GM18867 (cell line): ENCODE measurements at regions not wholly inside any gene's neighbourhood (a gene's known extent, or its start where the extent isn't known, plus 50 kb on each side); places are given as distances from the start of the nearest gene placed in this dataset.

Experiments used
- ATAC-seq: cut with Tn5 transposase; IDR thresholded peaks from one replicate; pipeline ENCODE4 v1.9.1; 2021; ENCODE audit warnings: mild to moderate bottlenecking, moderate library complexity; ENCODE audit not compliant: unreplicated experiment

DNA sequence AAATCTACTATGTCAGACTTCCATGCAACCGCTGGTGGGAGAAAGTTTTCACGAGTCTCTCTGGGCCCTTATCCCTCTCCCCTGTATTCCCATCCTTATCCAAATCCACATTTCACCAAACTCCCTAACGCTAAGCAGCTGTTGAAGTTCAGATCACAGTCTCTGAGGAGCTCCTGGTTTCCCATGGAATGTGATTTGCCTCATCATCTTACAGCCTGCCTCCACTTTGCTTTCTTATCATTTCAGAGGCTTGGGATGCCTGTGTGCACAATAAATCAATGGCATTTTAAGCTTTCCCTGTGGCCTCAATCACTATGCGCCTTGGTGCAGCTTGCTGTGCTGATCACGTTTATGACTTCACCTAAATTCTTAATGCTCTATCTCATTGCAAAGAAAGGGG, 352.4 kb upstream of the FAT3 start:
- no peak for ATAC-seq

DNA sequence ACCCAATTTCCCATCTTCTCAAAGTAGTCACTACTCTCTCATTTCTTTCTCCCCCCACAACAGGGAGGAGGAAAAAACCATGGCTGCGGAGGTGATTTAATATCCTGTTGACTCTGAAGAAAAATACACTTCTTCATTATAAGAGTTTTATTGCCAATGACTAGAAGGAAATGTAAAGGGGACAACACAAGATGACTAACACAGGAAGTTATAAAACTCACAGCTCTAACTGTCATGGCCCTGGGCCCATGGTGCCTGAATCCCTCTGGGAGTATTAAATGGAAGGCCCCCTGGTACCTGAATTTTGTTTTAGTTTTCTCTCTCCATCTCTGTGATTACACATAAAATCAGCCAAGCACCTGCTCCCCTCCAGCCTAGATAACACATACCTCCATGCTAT, 352.8 kb upstream of the FAT3 start:
- no peak for ATAC-seq

DNA sequence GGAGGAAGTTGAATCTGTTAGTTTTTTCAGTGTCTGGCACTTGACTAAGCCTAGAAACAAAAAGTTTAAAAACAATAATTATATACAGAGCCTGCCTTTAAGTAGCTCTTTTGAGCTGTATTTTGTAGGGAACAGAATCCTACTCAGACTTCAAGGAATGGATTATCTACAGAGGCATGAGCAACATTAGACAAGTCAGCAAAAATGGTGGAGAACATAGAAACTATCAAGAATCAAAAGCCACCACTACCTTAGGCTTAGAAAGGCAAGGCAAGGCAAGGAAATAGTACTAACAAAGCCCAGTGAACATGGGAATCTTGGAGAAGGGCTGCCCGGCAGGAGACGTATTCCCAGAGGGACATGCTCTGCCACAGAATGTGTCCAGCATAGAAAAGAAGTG, 353.6 kb upstream of the FAT3 start:
- no peak for ATAC-seq

DNA sequence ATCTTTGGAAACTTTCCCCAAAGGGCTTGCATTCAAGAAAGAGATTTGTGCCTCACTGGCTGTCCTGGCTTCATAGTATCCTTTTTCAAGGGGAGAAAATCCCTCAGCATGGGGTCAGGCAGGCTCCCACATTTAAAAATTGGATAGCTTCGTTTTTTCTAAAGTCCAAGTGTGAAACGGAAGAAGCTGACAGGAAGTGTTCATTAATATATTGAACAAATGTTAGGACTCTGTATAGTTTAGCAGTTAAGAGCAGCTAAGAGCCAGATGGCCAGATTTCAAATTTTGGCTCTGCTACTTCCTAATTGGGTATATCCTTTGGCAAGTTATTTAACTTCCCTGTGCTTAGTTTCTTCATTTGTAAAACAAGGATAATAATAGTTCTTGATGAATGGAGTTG, 354.9 kb upstream of the FAT3 start:
- ATAC-seq: no peak

DNA sequence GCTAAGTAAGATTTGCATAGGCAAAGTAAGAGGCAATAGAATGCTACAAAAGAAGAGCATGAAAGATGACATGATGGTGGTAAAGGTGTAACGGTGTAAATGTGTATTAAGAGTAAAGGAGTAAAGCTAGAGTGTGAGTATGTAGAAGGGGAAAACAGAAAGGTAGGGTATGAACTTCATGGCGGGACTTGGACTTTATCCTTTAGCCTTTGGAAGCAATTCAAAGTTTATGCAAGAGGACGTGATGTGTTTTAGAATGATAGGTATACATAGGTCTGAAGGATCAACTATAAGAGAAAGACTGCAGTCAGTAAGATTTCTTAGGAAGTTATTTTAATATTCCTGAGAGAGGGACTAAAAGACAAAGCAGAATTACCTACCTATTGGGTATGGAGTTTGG, 358.0 kb upstream of the FAT3 start:
- no peak for ATAC-seq

DNA sequence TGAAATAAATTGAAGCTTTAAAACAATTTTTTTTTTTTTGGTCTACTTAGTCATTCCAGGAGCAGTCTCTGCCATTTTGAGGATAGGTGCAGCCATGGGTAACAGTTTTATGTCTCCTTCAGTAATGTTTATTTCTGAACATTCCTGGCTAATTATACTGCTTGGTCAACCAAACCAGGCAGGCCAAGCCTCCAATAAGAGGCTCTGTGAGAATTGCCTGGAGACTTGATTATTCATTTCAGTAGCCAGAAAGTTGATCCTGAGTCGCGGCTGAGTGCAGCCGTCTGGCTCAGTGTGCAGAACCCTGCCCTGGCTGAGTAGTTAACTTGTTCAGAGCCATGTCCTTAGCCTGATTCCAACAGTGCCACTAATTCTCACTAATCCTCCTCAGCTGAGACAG, 364.0 kb upstream of the FAT3 start:
- no peak for ATAC-seq

DNA sequence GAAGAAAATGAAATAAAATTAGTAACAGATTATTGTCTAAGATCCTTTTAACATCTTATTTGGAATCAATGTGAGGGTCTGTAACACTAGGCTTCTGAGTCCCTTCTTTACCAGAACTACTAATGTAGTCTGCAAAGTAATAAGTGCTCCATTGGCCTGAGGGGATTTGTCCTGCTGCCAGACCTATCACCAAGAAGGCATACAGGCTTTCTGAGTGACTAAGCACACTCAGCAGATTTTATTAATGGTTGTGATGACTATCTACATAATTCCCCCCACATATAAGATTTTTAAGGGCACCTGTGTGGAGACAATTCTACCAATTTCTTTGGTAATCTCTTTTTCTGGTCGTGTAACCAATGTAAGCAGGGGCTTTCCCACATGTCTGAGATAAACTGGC, 365.0 kb upstream of the FAT3 start:
- ATAC-seq: no peak

DNA sequence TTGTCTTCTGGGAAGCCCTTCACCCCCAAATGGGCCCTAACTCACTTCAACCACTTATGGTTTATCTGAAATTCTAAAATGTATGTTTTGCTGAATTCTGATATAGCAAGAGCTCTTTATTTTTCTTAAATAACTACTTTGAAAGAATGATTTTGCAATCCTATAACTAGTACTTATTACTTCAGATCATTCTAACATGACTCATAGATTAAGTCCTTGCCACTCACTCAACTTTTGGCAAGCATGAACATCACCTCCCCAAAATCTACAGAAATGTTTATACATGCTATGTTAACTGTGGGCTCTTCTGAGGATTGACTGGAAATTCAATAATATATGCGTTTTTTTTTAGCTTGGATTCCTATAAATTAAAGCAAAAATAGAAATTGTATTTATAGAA, 367.4 kb upstream of the FAT3 start:
- ATAC-seq: no peak

DNA sequence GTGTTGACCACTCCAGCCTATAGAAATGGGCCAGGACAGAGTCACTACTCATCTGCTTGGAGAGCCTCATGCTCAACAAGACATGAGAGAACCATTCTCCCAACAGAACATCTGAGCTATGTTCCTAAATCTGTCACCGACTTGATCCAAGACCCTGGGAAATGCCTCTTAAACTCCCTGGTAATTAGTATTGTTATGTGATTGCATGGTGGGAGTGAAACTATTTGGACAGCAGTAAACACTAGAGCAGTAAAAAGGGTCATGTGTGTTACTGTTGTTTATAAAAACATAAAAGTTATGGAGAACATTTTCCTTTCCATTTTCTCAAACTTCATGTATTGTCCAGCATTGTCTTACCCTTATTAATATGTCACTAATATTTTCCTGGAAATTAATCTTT, 369.8 kb upstream of the FAT3 start:
- no peak for ATAC-seq

DNA sequence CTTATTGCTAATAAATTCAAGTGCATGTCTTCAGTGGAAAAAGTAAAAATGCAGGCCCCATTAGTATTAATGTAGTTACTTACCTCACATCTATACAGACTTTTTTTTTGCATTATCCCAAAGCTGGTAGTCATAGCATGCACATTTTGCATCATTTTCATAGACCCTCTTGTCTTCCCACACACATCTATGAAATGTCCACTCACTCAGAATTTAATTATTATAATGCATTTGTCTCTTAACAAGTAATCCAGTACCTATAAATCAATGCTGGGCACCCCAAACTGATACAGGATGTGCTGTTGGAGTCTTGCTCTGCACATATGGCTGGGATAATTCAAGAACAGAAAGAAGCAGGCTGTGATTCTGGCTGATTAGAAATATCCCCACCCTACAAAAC, 370.4 kb upstream of the FAT3 start:
- ATAC-seq: no peak

DNA sequence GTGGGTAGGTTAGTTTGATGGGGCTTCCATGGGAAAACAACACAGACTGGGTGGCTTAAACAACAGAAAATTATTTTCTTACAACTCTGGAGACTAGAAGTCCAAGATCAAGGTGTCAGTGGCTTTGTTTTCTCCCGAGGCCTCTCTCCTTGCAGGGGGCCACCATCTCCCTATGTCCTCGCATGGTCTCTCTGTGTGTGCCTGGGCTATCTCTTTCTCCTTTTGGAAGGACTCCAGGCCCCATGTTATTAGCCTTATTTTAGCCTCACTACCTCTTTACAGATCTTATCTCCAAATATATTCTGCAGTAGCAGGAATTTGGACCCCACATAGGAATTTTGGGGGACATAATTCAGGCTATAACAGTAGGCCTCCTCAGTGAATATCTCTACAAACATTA, 372.7 kb upstream of the FAT3 start:
- no peak for ATAC-seq

DNA sequence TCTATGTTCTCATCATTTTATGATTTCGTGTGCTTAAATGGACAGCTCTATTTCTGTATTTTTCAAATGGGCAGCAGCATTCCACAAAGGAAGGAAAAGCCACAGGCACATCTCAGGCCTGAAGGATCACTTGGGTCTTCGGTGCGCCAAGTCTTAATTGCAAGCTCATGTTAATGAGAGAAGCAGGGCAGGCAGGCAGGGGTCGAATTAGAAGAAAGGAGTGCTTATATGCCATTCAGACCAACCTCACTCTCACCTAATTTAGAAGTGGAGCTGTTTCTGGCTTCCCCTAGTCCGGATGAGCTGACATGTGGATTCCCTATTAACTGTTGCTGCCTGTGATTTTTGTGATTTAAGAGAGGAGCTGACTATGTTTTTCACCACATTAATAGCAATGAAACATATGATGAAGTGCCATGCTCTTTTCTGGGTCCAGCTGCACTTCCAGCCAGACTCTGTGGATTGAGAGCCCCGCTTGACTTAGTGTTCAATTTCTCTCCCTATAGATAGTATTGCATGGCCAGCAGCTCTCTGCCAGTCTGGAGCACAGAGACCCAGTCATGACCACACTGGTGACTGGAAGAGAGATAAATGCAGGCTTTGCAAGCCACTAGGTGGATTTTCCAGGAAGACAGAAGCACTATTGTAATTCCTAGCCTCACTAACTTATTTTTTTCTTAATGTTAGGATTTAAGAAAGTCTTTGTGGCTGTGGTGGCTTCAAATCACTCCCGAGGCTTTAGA, 373.9 kb upstream of the FAT3 start:
- no peak for ATAC-seq

DNA sequence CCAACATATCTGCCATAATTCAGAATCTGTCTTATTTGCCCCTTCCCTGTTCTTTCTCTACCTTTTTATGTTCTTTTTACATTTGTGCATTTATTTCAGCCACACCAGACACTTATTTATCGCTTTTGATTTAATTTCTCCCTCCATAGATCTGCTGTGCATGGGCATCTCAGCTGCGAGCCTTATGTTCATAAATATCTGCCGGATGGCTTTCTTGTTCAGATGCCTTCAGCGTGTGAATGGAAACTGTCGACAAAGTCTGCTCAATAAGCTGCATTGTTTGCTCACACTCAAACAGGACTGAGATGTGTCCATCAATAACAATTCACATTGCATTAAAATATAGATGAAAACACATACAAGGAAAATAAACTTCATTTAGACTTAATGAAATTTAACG, 374.6 kb upstream of the FAT3 start:
- ATAC-seq: no peak

DNA sequence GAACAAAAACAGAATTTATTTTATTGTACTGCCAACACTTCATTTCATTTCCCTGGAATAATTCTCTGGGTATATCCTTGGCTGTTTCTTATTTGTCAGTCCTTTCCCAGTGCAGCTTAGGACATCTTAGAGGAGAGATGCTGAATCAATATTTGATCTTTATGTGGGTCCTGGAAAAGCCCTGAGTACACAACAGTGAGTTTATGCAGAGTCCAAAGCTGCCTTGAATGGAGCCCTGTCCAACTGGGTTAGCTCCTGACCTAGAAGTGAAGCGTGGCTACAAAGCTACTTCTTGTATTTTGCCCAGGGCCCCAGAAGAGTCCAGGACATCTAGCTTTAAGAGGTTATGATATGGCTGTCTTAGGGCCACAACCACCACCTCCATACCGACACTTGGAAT, 378.0 kb upstream of the FAT3 start:
- no peak for ATAC-seq

DNA sequence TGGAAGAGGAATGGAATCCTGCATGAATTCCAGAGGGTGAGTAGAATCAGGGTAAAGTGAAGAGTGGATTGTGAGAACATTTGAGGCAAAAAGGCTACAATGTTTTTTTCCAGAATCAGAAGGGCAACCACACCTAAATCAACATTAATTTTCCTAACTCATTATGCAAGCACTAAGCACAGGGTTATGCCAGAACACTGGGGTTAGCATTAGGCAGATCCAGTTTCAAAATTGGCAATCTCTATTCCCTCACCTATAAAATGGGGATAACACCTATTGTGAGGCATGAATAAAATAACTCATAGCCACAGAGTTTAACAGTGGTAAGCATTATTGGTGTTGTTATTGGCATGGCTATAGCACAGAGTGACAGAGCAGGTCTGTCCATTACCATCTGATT, 378.6 kb upstream of the FAT3 start:
- ATAC-seq: no peak

DNA sequence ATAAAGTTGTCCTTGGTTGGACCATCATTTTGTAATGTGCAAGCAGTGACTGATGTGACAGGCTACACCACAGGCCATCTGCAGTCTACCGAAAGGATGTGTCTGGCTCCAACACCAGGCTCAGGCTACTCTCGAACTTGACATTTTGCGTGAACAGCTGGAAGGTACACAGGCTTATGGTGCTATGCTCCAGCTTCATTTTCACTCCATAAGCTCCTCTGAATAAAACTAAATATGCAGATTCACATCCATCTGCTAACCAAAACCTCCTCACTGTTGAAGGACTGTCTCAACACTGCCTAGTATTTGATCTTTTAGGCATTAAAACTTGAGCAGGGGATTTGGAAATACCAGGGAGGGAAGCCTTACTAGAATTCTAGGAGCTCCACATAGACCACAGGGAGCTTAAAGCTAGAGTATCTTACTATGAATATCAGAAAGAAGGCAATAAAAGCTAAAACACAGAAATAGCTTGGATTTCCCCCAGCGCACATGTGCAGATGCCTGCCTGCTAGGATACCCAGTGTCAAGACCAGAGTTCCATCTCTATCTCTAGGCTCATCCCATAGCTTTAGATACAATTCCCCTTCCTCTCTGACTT, 383.9 kb upstream of the FAT3 start:
- ATAC-seq: no peak

DNA sequence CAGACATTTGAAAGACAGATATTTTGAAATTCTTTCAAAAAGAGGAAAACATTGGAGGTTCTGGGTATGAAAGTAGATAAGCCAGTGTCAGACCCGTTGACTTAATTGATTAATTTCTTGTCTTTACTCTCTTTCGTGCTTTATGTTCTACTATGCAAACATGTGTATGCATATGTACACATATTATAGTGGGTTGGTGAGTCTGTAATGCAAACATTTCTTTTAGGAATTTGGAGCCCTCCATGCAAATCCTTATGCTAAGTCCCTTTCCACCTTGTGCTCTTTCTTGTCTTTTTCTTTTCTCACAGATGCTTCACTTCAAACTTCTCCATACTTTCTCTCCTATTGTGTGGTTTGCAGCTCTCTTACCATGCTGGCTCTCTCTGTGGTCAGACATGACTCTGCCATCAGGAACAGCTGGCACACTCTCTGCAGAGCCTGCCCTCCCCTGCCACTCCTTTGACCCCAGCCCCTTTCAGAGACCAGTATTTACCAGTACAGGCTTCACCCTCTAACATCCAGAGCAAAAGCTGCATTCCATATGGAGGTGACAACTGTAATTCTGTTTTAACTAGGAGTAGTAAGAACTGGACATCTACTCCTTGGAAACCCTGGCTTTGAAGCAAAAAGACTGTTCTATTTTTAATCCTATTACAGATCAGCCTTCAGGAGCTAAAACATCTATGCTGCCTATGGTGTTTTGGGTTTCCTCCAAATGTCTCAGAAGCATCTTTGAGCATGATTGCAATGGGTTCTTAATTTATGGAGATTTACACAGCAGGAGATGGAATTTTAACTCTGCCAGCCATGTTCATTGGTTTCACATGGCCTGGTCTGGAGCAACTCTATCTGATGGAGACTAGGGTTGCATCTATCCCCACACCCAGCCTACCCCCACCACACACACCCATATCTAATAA, 386.9 kb upstream of the FAT3 start:
- ATAC-seq: no peak

DNA sequence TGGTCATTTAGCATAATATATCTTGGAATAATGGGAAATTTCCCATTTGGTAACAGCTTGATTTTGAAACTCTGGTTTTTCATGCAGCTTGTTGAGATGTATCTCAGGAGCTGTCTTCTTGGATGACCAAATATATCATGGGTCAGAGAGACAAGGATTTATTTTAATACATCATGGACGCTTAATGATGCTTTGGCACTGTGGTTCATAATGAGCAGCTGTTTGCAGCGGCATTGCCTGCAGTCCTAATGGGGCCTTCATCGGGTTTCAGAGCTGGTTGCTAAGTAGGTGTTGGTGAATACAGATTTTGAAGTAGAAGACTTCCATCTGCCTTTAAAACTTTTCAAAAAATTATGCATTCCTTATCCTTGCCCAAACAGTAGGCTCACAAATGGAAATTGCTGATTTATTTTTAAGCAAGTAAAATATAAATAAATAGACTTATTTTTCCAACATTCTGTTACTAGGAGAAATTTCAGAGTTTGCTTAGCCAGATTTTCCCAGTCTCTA, 389.5 kb upstream of the FAT3 start:
- ATAC-seq: no peak

DNA sequence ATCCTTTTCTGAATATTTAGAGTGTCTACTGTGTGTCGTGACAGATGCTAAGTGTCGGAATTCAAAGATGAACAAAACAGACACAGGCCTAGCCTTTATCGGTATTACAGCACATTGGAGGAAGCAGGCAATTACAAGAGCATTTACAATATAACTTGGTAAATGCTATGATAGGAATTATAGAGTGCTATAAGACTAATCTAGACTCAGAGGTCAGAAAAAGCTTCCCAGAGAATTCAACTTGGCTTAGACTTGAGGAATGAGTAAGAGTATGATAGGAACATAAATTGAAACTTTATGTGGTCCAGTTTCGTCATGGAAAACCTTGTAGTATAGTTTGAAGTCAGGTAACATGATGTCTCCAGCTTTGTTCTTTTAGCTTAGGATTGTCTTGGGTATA, 395.7 kb upstream of the FAT3 start:
- no peak for ATAC-seq

DNA sequence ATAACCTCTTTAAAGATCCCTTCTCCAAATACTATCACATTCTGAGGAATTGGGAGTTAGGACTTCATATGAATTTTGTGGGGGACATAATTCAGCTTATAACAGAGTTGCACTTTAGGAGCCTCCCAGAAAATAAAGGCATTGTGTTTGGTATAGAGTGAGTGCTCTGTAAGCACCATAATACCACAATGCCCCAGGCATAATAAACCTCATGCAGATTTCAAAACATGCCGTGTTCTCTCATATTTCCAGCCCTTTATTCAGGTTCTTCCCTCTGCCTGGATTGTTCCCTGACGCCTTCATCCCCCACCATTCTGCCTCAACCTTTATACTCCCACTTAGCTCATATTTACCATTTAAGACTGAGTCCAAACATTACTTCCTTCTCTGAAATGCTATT, 398.8 kb upstream of the FAT3 start:
- no peak for ATAC-seq

DNA sequence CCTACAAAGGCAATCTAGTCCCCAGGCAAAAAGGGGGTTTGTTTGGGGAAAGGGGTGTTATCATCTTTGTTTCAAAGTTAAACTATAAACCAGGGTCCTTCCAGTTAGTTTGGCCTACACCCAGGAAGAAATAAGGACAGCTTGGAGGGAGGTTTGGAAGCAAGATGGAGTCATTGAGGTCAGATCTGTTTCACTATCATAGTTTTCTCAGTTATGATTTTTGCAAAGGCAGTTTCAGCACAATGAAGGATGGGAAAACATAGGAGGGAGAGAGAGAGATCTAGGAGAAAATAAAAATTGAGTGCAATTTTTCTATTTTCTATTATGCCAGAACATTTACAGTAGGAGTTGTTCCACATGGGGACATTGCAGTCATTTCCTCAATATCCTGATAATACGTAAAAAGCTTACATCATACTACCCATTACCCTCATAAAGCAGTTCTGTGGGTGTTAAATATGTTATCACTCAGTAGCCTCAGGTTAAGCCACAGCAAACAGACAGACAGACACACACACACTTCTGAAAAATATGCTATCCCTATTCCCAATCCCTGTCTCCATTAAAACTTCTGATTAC, 401.3 kb upstream of the FAT3 start:
- no peak for ATAC-seq
